Stimulated activated naive CD4-positive, alpha-beta T cell (primary cell): ENCODE measurements at regions not wholly inside any gene's neighbourhood (a gene's known extent, or its start where the extent isn't known, plus 50 kb on each side); places are given as distances from the start of the nearest gene placed in this dataset.

Experiments
- DNase-seq, 6 experiments: peaks; one replicate each; lab custom pipeline; 2025; lab: John Stamatoyannopoulos, UW

DNA sequence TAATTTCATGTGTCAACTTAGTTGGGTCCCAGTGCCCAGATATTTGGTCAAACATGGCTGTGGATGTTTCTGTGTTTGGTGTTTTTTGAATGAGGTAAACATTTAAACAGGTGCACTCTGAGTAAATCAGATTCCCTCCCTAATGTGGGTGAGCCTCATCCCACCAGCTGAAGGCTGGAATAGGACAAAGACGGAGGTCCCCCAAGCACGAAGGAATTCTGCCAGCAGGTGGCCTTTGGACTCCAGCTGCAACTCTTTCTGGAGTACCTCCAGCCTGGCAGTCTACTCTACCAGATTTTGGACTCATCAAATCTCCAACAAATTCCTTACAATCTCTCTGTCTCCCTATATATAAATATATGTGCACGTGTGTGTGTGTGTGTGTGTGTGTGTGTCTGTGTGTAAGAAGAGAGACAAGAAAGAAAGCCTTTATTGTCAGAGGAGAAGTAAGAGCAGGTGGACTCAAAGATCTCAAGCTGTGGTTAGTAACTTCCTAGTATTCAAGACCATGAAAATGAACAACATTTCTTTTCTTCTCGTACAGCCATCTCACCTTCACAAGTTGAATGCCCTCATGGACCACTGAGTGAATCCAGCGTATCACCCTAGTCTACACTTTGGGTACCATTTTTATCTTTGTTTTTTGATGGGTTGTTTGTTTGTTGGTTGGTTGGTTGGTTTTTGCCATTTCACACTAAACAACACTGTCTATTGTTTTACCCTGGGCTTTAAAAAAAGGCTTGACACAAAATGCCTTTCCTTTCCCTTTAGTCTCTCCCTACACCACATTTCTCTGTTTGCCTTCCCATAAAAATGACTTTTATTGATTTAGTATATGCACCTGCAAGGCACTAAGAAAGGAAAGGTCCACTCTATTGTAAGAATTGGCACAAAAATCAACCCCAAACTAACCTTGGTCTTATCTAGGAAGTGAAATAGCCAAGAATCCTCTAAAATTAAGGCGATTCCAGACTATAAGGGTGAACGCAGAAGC, 118.7 kb downstream of the TENT4A start:
- DNase-seq = no peak

DNA sequence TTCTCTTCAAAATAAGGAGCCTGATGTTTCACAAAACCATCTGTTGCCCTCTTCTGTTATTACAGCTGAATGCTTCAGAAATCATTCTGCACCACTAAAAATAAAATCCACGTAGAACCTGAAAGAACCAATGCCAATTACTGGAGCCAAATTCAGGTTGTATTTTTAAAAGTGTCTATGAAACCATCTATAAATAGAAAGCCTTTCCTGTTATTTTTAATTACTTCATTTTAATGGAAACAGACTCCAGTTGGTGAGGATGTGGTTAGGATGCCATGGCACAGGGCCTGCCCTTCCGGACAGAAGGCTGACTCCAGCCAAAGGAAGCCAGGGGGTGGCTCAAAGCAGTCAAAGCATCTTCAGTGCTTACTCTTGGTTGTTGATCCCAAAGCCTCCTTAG, 119.8 kb downstream of the TENT4A start:
- no peak for DNase-seq

DNA sequence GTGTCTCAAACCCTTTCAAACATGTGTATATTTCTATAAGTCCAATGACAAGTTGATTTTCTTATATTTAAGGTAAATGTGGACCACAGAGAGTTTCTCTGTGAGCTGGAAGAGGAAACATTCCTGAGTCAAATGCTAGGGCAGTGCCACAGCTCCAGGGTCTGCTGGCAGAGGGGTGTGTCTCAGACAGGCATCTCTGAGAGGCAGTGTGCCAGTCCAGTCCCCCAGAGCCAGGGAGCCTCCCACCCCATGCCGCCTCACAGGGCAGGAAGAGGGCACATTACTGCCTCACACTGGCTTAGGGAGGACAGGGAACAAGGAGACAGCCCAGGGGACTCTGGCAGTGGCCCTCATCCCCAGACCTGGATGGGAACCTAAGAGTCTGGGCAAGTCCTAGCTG, 120.2 kb downstream of the TENT4A start:
- DNase-seq = no peak

GRCh38 chr5:6837095-6837494, 123.9 kb downstream of the TENT4A start:
- DNase-seq = no peak

DNA sequence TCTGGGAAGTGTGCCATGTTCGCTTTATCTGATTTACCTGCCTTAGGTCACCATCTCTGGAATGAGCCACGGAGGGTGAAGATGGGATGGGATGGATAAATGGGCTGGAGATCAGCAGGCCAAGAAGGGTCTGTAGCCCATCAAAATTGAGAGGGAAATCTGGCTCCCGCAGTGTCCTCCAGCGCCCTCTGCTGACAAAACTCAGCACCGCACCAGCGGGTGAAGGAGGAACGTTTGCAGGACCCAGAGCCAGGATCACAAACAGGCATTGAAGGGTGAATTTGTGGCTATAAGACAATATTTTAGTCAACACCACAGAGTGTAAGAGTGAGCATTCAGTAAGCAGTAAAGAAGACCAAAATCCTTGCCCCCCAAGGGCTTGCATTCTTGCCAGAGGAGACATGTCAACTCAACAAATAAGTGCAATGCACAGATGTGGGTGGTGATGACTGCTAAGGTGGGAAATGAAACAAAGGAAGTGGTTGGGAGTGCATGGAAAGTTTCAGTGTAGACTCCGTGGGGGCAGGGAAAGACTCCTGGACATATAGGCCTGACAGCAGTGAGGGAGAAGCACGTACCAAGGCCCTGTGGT, 124.4 kb downstream of the TENT4A start:
- DNase-seq = peak in 1 of 6 experiments; percentile 1

DNA sequence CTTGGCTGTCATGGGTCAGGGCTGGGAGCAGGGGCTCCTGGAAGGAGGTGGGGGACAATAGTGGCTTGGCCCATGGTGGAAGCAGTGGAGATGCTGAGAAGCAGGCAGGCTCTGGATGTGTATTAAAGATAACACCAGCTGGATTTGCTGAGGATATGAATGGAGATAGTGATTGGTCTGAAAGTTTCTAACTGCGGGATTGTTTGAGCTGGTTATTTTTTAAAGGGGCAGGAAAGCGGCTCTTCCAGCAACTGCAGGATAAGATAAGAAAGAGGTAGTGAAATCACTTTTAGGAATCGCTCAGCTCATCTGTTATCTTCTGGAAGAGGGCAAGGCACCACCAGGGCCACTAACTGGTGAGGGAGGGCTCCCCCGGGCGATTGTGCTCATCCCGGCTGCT, 125.5 kb downstream of the TENT4A start:
- no peak for DNase-seq

GRCh38 chr5:6840136-6840793, 127.0 kb downstream of the TENT4A start:
- DNase-seq = no peak

DNA sequence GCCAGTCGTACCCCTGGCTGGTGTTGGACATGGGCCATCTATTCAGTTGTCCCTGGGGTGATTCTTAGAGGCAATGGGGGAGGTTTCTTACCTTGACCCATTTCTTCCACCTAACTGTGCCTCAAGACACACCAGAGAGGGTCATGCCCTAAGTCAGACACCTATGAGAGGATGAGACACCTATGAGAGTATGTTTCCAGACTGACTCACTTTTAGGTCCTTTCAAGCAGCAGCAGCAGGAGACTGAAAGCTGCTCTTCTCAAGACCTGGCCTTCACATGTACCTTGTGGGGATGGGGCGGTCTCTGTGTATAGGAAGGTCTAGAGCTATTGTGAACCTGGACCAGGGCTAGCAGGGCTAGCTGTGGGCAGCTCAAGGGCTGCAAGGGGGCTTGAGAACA, 130.1 kb downstream of the TENT4A start:
- DNase-seq = no peak

DNA sequence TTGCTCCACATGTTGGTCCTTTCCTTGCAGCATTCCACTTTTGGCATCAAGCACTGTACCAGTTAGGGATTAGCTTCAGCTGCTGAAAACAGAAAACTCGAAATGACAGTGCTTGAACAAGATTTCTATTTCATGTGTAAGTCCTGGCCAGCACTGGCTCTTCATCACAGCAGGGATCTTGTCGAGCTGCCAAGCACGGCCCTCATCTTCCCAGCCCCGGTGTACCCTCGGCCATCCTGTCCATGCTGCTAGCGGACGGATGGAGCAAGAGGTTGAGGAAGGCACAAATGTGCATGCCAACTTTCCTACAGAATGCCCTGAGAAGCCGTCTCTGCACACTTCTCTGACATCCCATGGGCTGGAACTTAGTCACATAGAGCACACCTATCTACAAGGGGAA, 130.6 kb downstream of the TENT4A start:
- no peak for DNase-seq

DNA sequence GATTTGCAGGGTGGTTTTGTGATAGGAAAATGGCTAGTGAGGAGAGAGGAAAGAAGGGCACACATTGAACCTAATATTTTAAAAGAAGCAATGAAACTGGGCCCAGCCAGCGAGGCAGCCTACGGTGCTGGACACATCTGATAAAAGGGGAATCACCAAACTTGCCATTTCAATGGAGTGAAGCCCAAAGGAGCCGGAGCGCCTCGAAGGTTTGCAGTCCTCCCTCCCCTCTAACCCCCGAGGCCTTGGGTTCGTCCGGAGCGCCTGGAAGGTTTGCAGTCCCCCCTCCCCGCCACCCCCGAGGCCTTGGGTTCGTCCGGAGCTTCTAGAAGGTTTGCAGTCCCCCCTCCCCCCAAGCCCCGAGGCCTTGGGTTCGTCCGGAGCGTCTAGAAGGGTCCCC, 132.6 kb downstream of the TENT4A start:
- no peak for DNase-seq

DNA sequence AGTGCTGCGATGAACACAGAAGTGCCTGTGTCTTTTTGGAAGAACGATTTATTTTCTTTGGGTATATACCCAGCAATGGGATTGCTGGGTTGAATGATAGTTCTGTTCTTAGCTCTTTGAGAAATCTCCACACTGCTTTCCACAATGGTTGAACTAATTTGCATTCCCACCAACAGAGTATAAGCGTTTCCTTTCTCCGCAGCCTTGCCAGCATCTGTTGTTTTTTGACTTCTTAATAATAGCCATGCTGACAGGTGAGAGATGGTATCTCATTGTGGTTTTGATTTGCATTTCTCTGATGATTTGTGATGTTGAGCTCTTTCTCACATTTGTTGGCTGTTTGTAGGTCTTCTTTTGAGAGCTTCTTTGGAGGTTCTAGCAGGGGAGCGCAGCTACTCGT, 134.6 kb downstream of the TENT4A start:
- peak in 2 of 6 experiments; percentile 3 to 4 for DNase-seq

DNA sequence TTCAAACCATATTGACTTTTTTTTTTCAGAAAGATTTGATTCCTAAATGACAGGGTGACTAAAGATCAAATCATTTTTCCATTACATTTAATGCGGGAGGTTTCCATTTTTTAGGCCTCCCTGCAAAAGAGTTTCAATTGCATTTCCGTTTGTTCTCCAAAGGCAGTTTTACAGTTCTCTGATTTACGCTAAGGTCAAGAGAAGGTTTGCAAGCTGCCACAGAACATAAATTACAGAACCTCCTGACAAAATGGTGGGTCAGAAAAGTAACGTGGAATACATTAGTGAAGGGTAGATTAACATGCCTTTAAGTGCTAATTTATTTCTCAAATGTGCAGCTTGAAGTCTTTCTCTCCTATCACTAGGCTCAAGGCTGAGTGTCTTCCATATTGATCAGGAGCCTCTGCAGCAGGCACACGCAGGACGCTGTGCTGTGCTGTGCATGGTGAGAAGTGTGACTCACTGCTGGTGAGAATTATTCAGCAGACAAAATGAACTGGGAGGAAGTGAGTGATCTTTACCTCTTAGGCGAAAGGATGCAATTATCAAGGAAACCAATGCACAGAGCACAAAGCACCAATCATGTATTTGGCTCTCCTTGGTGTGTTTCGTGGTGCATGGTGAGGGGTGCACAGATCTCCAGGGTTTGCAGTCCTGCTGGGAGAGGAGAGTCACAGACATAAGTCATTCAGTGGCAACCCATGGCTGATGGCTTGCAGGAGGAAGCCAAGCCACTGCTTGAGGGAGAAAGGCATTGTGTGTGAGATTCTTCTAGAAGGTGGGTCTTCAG, 136.3 kb downstream of the TENT4A start:
- DNase-seq = no peak

DNA sequence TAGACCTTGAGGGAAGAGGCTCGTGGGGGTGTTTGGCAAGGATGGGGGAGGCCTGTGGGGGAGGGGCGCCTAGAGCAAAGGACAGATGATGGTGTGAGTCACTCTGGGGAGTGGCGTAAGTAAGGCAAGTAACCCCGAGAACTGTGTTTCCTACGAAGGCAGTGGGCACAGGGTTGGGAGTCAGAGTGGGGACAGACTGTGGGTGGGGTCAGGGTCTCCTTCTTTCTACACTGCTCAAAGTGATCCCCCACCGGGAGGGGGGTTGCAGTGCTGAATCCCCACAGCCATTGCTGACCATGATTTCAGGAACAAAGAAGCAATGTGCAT, 136.8 kb downstream of the TENT4A start:
- no peak for DNase-seq

GRCh38 chr5:6856653-6857052, 143.4 kb downstream of the TENT4A start:
- no peak for DNase-seq

- no peak for DNase-seq
These were observed 145.2 kb downstream of the TENT4A start for GRCh38 chr5:6858419-6858818.

- DNase-seq = no peak
These were observed 145.8 kb downstream of the TENT4A start for GRCh38 chr5:6859023-6859422.

DNA sequence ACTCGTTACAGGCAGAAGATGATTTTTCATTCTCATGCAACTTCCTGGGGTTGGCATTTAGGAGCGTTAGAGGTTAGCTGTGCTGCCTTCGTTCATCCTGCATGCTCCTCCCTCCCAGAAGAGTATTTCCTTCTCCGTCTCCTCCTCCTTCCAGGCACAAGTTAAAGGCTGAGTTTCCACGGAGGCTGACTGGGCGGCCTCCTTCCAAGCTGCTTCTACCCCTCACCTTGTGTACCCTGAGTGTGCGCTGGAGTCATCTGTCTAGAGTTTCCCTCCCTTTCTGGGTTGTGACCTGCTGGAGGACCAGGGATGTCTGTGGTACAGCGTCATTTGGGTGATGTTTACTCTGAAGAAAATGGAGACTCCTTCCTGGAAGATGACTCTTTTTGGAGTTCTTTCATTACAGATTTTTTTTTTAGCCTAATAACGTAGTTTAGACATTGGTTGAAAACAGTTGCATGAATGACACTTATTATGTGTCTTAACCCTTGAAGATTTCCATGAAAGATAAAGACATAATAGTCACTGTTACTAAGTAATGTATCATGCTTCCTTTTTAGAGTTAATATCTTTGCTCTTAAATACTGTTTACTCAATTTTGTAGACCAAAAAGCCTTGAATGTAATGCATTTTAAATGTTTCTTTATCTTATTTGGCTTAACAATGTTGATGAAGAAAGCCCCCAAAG, 146.9 kb downstream of the TENT4A start:
- no peak for DNase-seq

GRCh38 chr5:6861036-6861435, 147.8 kb downstream of the TENT4A start:
- DNase-seq = no peak

DNA sequence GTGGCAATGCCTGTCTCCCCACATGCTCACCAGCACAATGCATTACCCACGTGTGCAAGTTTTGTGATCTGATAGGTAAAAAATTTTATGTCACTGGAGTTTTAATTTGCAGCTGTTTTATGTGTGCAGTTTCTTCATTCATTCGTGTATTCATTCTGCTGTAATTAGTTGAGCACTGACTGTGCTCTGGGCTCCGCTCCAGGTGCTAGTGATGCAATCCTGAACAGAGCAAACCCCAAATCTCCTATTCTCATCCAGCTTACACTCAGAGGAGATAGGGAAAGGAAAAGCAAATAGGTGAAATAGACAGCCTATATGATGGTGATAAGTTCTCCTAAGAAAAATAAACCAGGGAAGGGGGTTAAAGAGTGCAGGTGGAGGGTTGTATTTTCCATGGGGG, 148.4 kb downstream of the TENT4A start:
- DNase-seq = no peak

DNA sequence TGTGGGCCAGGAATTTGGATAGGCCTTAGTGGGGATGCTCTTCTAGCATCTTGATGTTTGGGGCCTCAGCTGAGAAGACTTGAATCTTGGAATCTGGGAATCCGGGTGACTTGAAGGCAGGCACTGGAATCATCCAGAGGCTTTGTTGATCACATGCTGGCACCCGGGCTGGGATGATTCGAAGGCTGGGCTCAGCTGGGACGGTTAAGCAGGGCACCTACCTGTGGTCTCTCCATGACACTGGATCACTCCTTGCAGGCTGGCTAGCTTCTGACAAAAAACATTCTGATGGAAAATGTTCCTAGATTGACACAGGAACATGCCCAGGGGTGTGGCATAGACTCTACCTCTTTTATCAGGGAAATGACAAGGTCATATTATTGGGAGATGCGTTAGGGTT, 149.1 kb downstream of the TENT4A start:
- DNase-seq = no peak

DNA sequence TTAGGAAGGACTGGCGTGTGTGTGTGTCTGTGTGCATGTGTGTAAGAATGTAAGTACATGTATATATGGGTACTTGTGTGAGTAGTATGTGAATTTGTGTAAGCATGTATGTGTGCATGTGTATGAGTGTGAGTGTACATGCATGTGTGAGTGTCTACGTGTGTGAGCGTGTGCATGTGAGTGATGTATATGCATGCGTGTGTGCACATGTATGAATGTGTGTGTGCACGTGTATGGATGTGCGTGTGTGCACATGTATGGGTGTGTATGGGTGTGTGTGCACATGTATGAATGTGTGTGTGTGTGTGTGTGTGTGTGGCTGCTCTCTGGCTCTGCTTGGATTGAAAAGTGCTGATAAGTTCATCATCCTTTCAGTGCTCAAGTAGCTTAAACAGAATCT, 154.5 kb downstream of the TENT4A start:
- DNase-seq = no peak

GRCh38 chr5:6868171-6868570, 154.9 kb downstream of the TENT4A start:
- no peak for DNase-seq
